Dendritic cell treated with granulocyte-macrophage colony-stimulating factor and Interleukin-4, amounts not matched to agents 40 ng/mL and 50 ng/mL, for 4 days (primary cell): ENCODE measurements at regions not wholly inside any gene's neighbourhood (a gene's known extent, or its start where the extent isn't known, plus 50 kb on each side); places are given as distances from the start of the nearest gene placed in this dataset.
"Not testable (repeated sequence)": the region's sequence is repeated elsewhere in the genome, so short reads cannot be mapped to it uniquely, and the experiment has no call there.

ENCODE experiments used
- H3K27ac Mint-ChIP-seq: one replicate; pipeline ENCODE4 v1.8.0; 2022; ENCODE audit warnings: mild to moderate bottlenecking, mixed read lengths
- H3K27me3 Mint-ChIP-seq: one replicate; pipeline ENCODE4 v1.8.0; 2022; ENCODE audit warnings: mild to moderate bottlenecking, mixed read lengths
- H3K36me3 Mint-ChIP-seq: one replicate; pipeline ENCODE4 v1.8.0; 2022; ENCODE audit warnings: low read depth, mixed read lengths
- H3K4me1 Mint-ChIP-seq: one replicate; pipeline ENCODE4 v1.8.0; 2022; ENCODE audit warnings: low read depth, mixed read lengths
- H3K4me3 Mint-ChIP-seq: one replicate; pipeline ENCODE4 v1.8.0; 2022; ENCODE audit warnings: mild to moderate bottlenecking, moderate library complexity, mixed read lengths
- H3K9me3 Mint-ChIP-seq: one replicate; pipeline ENCODE4 v1.8.0; 2022; ENCODE audit warnings: mixed read lengths
- intact Hi-C: fragments of 100-400 bp; cut with micrococcal nuclease; formaldehyde crosslinking; loops from one replicate; pipeline ENCODE4 v1.15.0; 2022

DNA sequence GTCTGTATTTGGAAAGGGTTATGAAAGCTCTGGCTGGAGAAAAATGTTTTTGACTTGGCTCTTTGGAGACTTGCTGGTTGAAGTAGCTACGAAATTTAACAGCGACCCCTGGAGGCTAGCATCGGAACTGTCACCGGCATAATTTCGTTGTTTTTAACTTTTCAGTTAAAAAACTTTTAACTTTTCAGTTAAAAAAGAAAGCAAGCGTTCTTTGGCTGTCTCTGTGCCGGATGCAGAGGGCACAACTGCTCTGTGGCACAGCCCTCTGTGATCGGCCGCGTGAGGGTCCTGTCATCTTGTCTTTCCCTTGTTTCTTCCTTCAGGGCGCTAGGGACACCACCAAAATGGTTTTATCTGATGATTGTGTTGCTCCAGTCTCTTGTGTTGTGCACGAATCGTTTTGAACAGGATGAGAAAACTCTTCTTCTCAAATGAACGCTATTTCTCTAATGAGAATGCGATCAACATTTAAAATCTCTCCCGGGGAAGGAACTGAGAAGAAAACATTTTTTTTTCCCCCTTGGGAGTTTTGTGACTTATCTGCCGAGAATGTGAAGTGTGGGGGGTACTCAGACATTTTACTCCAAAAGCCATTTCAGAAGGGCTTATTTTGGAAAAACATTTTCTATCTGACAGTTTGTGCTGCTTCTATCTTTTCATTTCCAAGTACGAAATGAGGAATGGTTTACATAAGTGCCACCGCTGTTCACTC is 57.1 kb downstream of the ADCYAP1 start:
- H3K27ac Mint-ChIP-seq: no peak overlapping the region
- no peak overlapping the region for H3K4me3 Mint-ChIP-seq
- no peaks in the 10 kb centered on the region for H3K4me1 Mint-ChIP-seq
- intact Hi-C loops: loop anchor here (1.0 kb wide), 1 partner anchor 96 kb away; no protein-coding TSS in a partner anchor
- peaks cover 4% of the 10 kb centered on the region for H3K27me3 Mint-ChIP-seq
- no peaks in the 10 kb centered on the region for H3K36me3 Mint-ChIP-seq
- H3K9me3 Mint-ChIP-seq: no peaks in the 10 kb centered on the region

GRCh38 chr18:963276-963675 is 58.6 kb downstream of the ADCYAP1 start:
- Mint-ChIP-seq H3K27me3 (peaks cover 4% of the 10 kb centered on the region), H3K4me3 (no peak overlapping the region), H3K27ac (no peak overlapping the region), H3K9me3 (no peaks in the 10 kb centered on the region), H3K4me1 (no peaks in the 10 kb centered on the region), H3K36me3 (no peaks in the 10 kb centered on the region)
- intact Hi-C loops: no loop called here

DNA sequence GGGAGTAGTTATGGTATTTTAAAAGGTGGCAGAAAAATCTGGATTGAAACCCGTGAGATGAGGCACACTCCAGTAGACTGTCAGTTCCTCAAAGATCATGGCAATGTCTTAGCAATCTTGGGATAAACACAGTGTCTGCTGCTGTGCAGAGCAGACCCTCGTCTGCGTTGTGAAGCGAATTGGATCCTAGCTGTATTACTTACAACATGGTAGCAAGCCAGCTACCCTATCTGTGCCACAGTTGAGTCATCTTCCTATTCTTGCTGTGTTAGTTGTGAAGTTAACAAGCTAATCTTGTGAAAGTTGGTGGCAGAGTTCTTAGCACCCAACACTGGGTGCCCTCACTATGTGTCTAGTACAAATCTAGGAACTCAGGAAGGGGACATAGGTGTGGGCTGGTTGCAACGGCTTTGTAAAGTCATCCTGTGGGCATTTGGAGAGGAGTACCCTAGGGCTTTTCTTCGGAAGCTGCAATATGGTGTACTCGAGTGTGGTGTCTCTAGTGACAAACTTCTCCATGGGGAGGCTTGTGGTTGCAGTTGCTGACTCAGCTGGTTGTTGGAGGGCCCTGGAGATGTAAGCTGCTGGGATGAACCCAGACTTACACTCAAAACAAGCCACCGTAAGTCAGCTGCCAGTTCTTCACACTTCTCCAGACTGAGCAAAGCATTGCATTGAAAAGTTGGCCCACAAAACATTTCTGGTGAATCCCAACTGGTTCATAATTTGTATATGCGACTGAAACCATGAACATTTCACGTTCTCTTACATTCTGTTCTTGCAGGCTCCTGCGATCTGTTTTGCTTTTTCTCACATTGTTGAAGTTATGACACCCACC is 61.5 kb downstream of the ADCYAP1 start:
- Mint-ChIP-seq H3K9me3 (no peaks in the 10 kb centered on the region), H3K4me3 (no peak overlapping the region), H3K36me3 (no peaks in the 10 kb centered on the region), H3K27me3 (peaks cover 4% of the 10 kb centered on the region), H3K4me1 (no peaks in the 10 kb centered on the region), H3K27ac (no peak overlapping the region)
- intact Hi-C loops: no loop called here

DNA sequence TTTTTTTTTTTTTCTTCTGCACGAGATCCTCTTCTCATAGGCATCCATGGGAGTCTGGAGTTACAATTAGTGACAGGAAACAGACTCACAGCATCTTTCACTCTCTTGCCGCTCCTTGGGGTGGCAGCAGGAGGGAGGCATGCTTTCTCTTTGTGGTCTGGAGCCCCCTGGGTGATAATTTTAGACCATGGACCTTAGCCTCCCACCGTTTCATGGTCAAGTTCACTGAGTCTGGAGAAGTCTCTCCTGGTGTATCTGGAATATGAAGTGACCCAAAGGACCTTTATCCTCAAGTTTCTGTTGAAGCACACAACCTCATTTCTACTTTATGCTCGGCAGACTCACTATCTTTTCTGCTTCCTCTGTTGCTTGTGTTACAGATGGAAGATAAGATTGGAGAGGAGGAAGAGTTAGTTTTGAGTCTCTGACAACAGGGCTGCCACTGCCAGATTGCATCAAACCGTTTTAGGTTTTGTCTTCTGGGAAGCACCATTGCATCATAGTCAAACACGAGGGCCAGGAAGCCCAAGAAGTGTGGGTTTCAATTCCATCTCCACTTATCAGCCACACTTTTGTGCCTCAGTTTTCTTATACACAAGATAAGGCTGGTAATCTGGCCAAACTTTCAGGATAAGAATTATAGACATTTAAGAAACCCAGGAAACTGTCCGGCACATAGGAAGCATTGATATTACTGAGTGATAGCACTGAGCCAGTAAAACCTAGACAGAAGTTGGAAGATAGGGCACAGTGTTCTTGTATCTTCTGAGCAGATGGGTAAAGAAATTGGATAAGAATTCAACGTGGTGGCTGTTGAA is 62.3 kb downstream of the ADCYAP1 start:
- no peaks in the 10 kb centered on the region for H3K36me3 Mint-ChIP-seq
- H3K4me1 Mint-ChIP-seq: no peaks in the 10 kb centered on the region
- no peak overlapping the region for H3K27ac Mint-ChIP-seq
- H3K9me3 Mint-ChIP-seq: no peaks in the 10 kb centered on the region
- peaks cover 2% of the 10 kb centered on the region for H3K27me3 Mint-ChIP-seq
- H3K4me3 Mint-ChIP-seq: no peak overlapping the region
- intact Hi-C loops: no loop called here

DNA sequence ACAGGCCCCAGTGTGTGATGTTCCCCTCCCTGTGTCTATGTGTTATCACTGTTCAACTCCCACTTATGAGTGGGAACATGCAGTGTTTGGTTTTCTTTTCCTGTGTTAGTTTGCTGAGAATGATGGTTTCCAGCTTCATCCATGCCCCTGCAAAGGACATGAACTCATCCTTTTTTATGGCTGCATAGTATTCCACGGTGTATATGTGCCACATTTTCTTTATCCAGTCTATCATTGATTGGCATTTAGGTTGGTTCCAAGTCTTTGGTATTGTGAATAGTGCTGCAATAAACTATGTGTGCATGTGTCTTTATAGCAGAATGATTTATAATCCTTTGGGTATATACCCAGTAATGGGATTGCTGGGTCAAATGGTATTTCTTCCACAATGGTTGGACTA is 64.2 kb downstream of the ADCYAP1 start:
- H3K27ac Mint-ChIP-seq, H3K36me3 Mint-ChIP-seq, H3K27me3 Mint-ChIP-seq, H3K4me1 Mint-ChIP-seq, H3K4me3 Mint-ChIP-seq, intact Hi-C loops, H3K9me3 Mint-ChIP-seq: not testable (repeated sequence)

DNA sequence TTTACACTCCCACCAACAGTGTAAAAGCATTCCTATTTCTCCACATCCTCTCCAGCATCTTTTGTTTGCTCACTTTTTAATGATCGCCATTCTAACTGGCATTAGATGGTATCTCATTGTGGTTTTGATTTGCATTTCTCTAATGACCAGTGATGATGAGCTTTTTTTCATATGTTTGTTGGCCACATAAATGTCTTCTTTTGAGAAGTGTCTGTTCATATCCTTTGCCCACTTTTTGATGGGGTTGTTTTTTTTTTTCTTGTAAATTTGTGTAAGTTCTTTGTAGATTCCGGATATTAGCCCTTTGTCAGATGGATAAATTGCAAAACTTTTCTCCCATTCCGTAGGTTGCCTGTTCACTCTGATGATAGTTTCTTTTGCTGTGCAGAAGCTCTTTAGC is 64.6 kb downstream of the ADCYAP1 start:
- intact Hi-C loops, H3K36me3 Mint-ChIP-seq, H3K4me3 Mint-ChIP-seq: not testable (repeated sequence)

DNA sequence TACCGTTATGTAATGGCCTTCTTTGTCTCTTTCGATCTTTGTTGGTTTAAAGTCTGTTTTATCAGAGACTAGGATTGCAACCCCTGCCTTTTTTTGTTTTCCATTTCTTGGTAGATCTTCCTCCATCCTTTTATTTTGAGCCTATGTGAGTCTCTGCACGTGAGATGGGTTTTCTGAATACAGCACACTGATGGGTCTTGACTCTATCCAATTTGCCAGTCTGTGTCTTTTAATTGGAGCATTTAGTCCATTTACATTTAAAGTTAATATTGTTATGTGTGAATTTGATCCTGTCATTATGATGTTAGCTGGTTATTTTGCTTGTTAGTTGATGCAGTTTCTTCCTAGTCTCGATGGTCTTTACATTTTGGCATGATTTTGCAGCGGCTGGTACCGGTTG is 69.9 kb downstream of the ADCYAP1 start:
- H3K36me3 Mint-ChIP-seq, H3K27me3 Mint-ChIP-seq, H3K4me3 Mint-ChIP-seq, H3K4me1 Mint-ChIP-seq, intact Hi-C loops, H3K27ac Mint-ChIP-seq: not testable (repeated sequence)
- peaks cover 23% of the 10 kb centered on the region for H3K9me3 Mint-ChIP-seq

More for the DNA sequence above, 64.6 kb downstream of the ADCYAP1 start:
- H3K27me3 Mint-ChIP-seq, H3K27ac Mint-ChIP-seq, H3K4me1 Mint-ChIP-seq, H3K9me3 Mint-ChIP-seq: not testable (repeated sequence)

- peaks cover 23% of the 10 kb centered on the region for H3K9me3 Mint-ChIP-seq
- H3K4me1 Mint-ChIP-seq, H3K4me3 Mint-ChIP-seq, intact Hi-C loops, H3K36me3 Mint-ChIP-seq, H3K27ac Mint-ChIP-seq, H3K27me3 Mint-ChIP-seq: not testable (repeated sequence)
These were observed 71.9 kb downstream of the ADCYAP1 start for GRCh38 chr18:976393-977128.

GRCh38 chr18:977327-977726 is 72.7 kb downstream of the ADCYAP1 start:
- H3K36me3 Mint-ChIP-seq, H3K27ac Mint-ChIP-seq, H3K4me3 Mint-ChIP-seq, H3K27me3 Mint-ChIP-seq, intact Hi-C loops, H3K4me1 Mint-ChIP-seq: not testable (repeated sequence)
- peaks cover 23% of the 10 kb centered on the region for H3K9me3 Mint-ChIP-seq

GRCh38 chr18:977732-978131 is 73.1 kb downstream of the ADCYAP1 start:
- H3K4me1 Mint-ChIP-seq, H3K27ac Mint-ChIP-seq, H3K4me3 Mint-ChIP-seq, intact Hi-C loops, H3K36me3 Mint-ChIP-seq, H3K27me3 Mint-ChIP-seq: not testable (repeated sequence)
- H3K9me3 Mint-ChIP-seq: peaks cover 23% of the 10 kb centered on the region

GRCh38 chr18:980586-980985 is 75.9 kb downstream of the ADCYAP1 start:
- H3K4me3 Mint-ChIP-seq: no peak overlapping the region
- no peaks in the 10 kb centered on the region for H3K36me3 Mint-ChIP-seq
- H3K27ac Mint-ChIP-seq: no peak overlapping the region
- peaks cover 23% of the 10 kb centered on the region for H3K9me3 Mint-ChIP-seq
- H3K4me1 Mint-ChIP-seq: no peaks in the 10 kb centered on the region
- no peaks in the 10 kb centered on the region for H3K27me3 Mint-ChIP-seq
- intact Hi-C loops: no loop called here

- intact Hi-C loops: no loop called here
- H3K36me3 Mint-ChIP-seq: no peaks in the 10 kb centered on the region
- H3K4me3 Mint-ChIP-seq: no peak overlapping the region
- H3K27me3 Mint-ChIP-seq: no peaks in the 10 kb centered on the region
- peaks cover 2% of the 10 kb centered on the region for H3K9me3 Mint-ChIP-seq
- no peaks in the 10 kb centered on the region for H3K4me1 Mint-ChIP-seq
- no peak overlapping the region for H3K27ac Mint-ChIP-seq
These were observed 79.3 kb downstream of the ADCYAP1 start for GRCh38 chr18:984004-984403.

DNA sequence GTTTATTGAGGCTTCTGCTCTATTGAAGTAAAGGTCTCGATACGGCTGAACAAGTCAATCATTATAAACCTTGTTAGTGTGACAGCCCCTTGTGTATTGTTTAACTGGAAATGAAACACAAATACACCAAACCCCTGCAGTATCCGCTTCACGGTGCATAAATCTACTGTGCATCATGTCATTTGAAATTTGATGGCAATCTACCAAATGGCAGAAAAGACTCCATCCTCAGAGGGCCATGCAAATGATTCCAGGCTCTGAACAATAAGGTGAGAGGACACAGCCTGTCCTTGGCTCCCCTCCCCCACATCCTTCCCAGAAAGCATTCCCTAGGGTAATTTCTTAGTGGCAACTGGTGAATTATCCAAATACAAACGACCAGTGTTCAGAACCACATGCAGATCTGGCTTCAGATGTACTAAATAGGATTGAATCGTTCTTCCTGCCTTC is 80.6 kb downstream of the ADCYAP1 start:
- Mint-ChIP-seq H3K27me3 (no peaks in the 10 kb centered on the region), H3K9me3 (no peaks in the 10 kb centered on the region), H3K4me3 (no peak overlapping the region), H3K4me1 (no peaks in the 10 kb centered on the region), H3K27ac (no peak overlapping the region), H3K36me3 (no peaks in the 10 kb centered on the region)
- intact Hi-C loops: no loop called here
